Tibial nerve (tissue), 4 donors: ENCODE measurements at regions not wholly inside any gene's neighbourhood (a gene's known extent, or its start where the extent isn't known, plus 50 kb on each side); places are given as distances from the start of the nearest gene placed in this dataset.
A peak's percentile ranks its signal among the peaks of the same experiment; 100 is the strongest.

Experiments used
- DNase-seq, 2 donors: peaks; one replicate each; pipeline ENCODE4 v3.0.0-alpha.2; 2019; ENCODE audit warnings: low spot score in 2 of 2
- H3K27ac ChIP-seq, 4 donors: fragments of 200-600 bp; sonication (generic) in 3 of 4; one replicate each; pipeline ENCODE4 v1.5.1; 2017 to 2019; ENCODE audit warnings: mild to moderate bottlenecking in 1 of 4
- H3K27me3 ChIP-seq, 2 donors: fragments of 200-600 bp; sonication (generic) in 1 of 2; one replicate each; pipeline versions ENCODE4 v1.5.1 to v1.6.0; 2017 to 2019
- H3K36me3 ChIP-seq, 3 donors: fragments of 200-600 bp; sonication (generic); one replicate each; pipeline ENCODE4 v1.5.1; 2018 to 2019
- H3K4me1 ChIP-seq, 4 donors: fragments of 200-600 bp; sonication (generic) in 3 of 4; one replicate each; pipeline ENCODE4 v1.5.1; 2017 to 2019
- H3K4me3 ChIP-seq, 4 donors: fragments of 200-600 bp; sonication (generic) in 3 of 4; one replicate each; pipeline ENCODE4 v1.5.1; 2017 to 2019; ENCODE audit warnings: mild to moderate bottlenecking in 1 of 4, moderate library complexity in 1 of 4
- H3K9me3 ChIP-seq, 4 donors: fragments of 200-600 bp; sonication (generic) in 3 of 4; one replicate each; pipeline ENCODE4 v1.5.1; 2017 to 2019
- EP300 ChIP-seq, 2 donors: sonication (generic); formaldehyde crosslinking; IDR thresholded peaks; one replicate each; pipeline ENCODE4 v1.6.1; 2017; ENCODE audit warnings: antibody characterized with exemption in 2 of 2, mild to moderate bottlenecking in 1 of 2
- POLR2A ChIP-seq, 2 donors: fragments of 450-650 bp; IDR thresholded peaks; one replicate each; pipeline ENCODE4 v1.6.1; 2017; ENCODE audit warnings: antibody characterized with exemption in 2 of 2, mild to moderate bottlenecking in 2 of 2, moderate library complexity in 2 of 2
- WGBS, 2 donors: methylation state at CpG; one replicate each; pipeline ENCODE4 v1.1.5; 2018; 5-methylcytosine and 5-hydroxymethylcytosine counted together
- TF ChIP-seq, protein P1 (sequence below), 5 experiments: fragments of 200-600 bp in 3 of 5; fragments of 450-650 bp in 2 of 5; sonication (generic) in 3 of 5; IDR thresholded peaks; one replicate each; pipeline ENCODE4 v1.5.1; 2016 to 2019; ENCODE audit warnings: antibody characterized with exemption in 5 of 5, mild to moderate bottlenecking in 3 of 5, moderate library complexity in 2 of 5

DNA sequence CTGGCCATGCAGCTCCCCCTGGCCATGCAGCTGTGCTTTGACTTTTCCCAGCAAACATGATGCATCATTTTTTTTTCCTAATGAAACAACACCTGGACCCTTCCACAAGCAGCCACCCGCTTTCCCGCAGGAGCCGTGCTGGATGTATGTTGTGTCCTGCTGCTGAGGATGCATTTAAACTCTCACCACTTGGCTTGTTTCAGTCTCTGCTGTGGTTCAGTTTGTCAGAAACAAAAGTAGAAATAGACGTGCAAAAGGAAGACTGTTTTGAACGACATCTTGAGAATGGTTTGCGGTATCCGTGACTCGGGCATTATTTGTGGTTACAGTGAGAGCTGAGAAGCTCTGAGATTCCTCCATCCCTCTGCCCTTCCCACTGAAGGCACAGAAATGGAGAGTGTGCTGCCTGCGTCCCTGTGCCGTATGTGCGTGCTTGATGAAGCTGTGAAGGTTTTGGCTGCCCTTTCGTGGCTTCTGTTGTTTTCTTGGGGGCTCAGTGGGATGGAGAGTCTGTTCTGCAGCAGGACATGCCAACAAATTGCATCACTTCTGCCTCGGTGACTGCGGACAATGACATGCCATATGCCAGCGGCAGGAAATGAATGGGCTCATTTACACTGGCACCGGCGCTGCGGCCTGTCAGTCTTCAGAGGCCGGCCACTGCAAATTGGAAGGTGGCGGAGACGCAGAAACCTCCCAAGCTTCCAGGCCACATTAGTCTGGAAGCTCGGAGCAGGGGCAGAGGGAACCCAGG lies 417.7 kb upstream of the SALL3 start:
- H3K27me3 ChIP-seq = no peaks in the 10 kb centered on the region
- peak in 1 of 2 donors; percentile 42 for TF ChIP-seq EP300 (IDR thresholded peaks at IDR 0.05)
- TF ChIP-seq, protein P1, sequence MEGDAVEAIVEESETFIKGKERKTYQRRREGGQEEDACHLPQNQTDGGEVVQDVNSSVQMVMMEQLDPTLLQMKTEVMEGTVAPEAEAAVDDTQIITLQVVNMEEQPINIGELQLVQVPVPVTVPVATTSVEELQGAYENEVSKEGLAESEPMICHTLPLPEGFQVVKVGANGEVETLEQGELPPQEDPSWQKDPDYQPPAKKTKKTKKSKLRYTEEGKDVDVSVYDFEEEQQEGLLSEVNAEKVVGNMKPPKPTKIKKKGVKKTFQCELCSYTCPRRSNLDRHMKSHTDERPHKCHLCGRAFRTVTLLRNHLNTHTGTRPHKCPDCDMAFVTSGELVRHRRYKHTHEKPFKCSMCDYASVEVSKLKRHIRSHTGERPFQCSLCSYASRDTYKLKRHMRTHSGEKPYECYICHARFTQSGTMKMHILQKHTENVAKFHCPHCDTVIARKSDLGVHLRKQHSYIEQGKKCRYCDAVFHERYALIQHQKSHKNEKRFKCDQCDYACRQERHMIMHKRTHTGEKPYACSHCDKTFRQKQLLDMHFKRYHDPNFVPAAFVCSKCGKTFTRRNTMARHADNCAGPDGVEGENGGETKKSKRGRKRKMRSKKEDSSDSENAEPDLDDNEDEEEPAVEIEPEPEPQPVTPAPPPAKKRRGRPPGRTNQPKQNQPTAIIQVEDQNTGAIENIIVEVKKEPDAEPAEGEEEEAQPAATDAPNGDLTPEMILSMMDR (IDR thresholded peaks at IDR 0.05) = no peak
- peak overlapping the region in 3 of 4 donors; percentile 2 to 25 (median 24) for H3K4me3 ChIP-seq
- peak overlapping the region in 3 of 4 donors; percentile 17 to 66 (median 40) for H3K27ac ChIP-seq
- H3K4me1 ChIP-seq = peaks cover 0 to 11% (median 0%) of the 10 kb centered on the region in 4 donors
- no peak for DNase-seq
- no peaks in the 10 kb centered on the region for H3K36me3 ChIP-seq
- H3K9me3 ChIP-seq = no peaks in the 10 kb centered on the region
- 55 to 57% methylated on average over 19 to 22 of the region's 22 CpGs for WGBS, 2 donors

- TF ChIP-seq POLR2A (IDR thresholded peaks at IDR 0.05) (no peak), EP300 (IDR thresholded peaks at IDR 0.05) (no peak)
- TF ChIP-seq, protein P1 (IDR thresholded peaks at IDR 0.05) = no peak
- peak overlapping the region in 3 of 4 donors; percentile 2 to 25 (median 24) for H3K4me3 ChIP-seq
- H3K27me3 ChIP-seq = no peaks in the 10 kb centered on the region
- 48 to 59% methylated on average over 34 to 35 of the region's 35 CpGs for WGBS, 2 donors
- no peak for DNase-seq
- peak overlapping the region in 3 of 4 donors; percentile 17 to 66 (median 40) for H3K27ac ChIP-seq
- H3K9me3 ChIP-seq = no peaks in the 10 kb centered on the region
- H3K4me1 ChIP-seq = peaks cover 0 to 11% (median 0%) of the 10 kb centered on the region in 4 donors
- H3K36me3 ChIP-seq = no peaks in the 10 kb centered on the region
Observed at GRCh38 chr18:78562531-78562961, 417.1 kb upstream of the SALL3 start.

DNA sequence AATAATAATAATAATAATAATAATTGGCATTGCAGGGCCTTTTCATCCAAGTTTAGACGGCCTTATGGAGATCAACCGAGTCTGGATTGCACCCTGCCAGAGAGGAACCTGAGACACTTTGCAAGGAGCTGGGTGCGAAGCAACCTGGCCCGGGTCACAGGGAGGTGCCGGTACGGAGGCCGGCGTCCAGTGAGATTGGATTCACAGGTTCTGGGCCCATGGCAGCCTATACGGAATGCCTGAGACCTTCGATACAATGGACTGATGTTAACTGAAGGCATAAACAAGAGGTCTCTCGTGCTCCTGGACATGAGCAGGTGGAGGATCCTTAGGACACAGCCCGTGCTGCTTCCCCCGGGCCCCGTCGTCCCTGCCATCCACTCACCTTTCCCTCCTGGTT lies 416.5 kb upstream of the SALL3 start:
- 86 to 93% methylated on average over 15 of the region's 15 CpGs for WGBS, 2 donors
- DNase-seq = no peak
- TF ChIP-seq, protein P1 (IDR thresholded peaks at IDR 0.05) = no peak
- no peak for TF ChIP-seq POLR2A (IDR thresholded peaks at IDR 0.05)
- TF ChIP-seq EP300 (IDR thresholded peaks at IDR 0.05) = no peak

GRCh38 chr18:78564030-78564429 lies 415.6 kb upstream of the SALL3 start:
- TF ChIP-seq EP300 (IDR thresholded peaks at IDR 0.05) = no peak

More for the DNA sequence above, 416.5 kb upstream of the SALL3 start:
- no peaks in the 10 kb centered on the region for H3K27me3 ChIP-seq
- no peak overlapping the region for H3K4me3 ChIP-seq
- peaks cover 0 to 11% (median 0%) of the 10 kb centered on the region in 4 donors for H3K4me1 ChIP-seq
- H3K9me3 ChIP-seq = no peaks in the 10 kb centered on the region
- no peak overlapping the region for H3K27ac ChIP-seq
- H3K36me3 ChIP-seq = no peaks in the 10 kb centered on the region

DNA sequence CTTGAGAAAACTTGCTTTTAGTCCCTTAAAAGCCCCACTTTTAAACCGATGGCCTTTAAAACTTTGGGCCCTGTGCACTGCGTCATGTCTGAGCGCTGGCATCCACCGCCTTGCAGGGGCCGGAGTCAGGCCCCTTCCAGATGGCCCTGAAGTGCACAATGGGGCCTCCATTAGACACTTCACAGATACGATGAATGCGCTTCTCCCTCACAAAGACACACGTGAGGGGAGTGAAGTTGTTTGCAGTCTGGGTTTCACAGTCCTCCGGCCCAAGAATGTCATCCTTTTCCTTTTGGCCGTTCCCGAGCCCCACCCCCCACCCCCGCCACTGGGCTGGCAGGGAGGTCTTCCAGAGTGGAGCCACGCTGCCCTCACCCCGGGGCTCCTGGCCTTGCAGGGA lies 415.1 kb upstream of the SALL3 start:
- Histone ChIP-seq H3K27ac (no peak overlapping the region), H3K27me3 (no peaks in the 10 kb centered on the region), H3K36me3 (no peaks in the 10 kb centered on the region), H3K4me1 (peaks cover 0 to 11% (median 0%) of the 10 kb centered on the region in 4 donors), H3K4me3 (no peak overlapping the region), H3K9me3 (peaks cover 0 to 14% (median 3%) of the 10 kb centered on the region in 4 donors)
- WGBS, 2 donors = 72 to 78% methylated on average over 11 of the region's 14 CpGs
- no peak for DNase-seq
- TF ChIP-seq, protein P1 (IDR thresholded peaks at IDR 0.05) = no peak
- TF ChIP-seq EP300 (IDR thresholded peaks at IDR 0.05) = no peak
- TF ChIP-seq POLR2A (IDR thresholded peaks at IDR 0.05) = no peak

More at GRCh38 chr18:78564030-78564429, 415.6 kb upstream of the SALL3 start:
- WGBS, 2 donors = 66 to 76% methylated on average over 6 of the region's 7 CpGs
- Histone ChIP-seq H3K4me3 (no peak overlapping the region), H3K4me1 (peaks cover 0 to 11% (median 0%) of the 10 kb centered on the region in 4 donors), H3K36me3 (no peaks in the 10 kb centered on the region), H3K9me3 (peaks cover 0 to 9% (median 3%) of the 10 kb centered on the region in 4 donors), H3K27me3 (no peaks in the 10 kb centered on the region), H3K27ac (no peak overlapping the region)
- no peak for DNase-seq
